Esophagus squamous epithelium (tissue), 4 donors: ENCODE measurements at regions not wholly inside any gene's neighbourhood (a gene's known extent, or its start where the extent isn't known, plus 50 kb on each side); places are given as distances from the start of the nearest gene placed in this dataset.

Experiments used
- POLR2A ChIP-seq, 4 donors: fragments of 450-650 bp; IDR thresholded peaks; one replicate each; pipeline ENCODE4 v1.6.1; 2017; ENCODE audit warnings: antibody characterized with exemption in 4 of 4, mild to moderate bottlenecking in 4 of 4, moderate library complexity in 3 of 4
- TF ChIP-seq, protein P1 (sequence below), 6 experiments: fragments of 450-650 bp in 4 of 6; fragments of 200-600 bp in 2 of 6; sonication (generic) in 2 of 6; IDR thresholded peaks; one replicate each; pipeline ENCODE4 v1.5.1; 2016 to 2019; ENCODE audit warnings: antibody characterized with exemption in 6 of 6, mild to moderate bottlenecking in 4 of 6, moderate library complexity in 4 of 6

DNA sequence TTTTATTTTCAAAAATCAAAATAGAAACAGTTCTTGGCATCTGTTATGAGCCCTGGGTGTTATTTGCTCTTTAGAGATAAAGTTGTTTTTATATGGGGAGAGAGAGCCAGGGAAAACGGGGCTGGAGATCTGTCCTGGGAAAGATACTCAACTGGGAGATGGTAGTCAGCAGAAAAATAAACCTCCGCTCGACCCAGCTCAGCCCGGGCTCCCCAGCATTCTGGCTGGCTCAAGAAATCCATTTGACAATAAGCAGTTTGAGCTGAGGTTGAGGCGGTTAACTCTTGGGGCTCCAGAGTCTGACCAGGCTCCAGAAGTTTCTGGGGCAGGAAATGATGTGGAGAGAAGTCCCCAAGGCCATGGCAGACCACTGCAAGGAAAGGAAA lies 151.9 kb downstream of the IRX5 start:
- no peak for TF ChIP-seq POLR2A (IDR thresholded peaks at IDR 0.05)
- TF ChIP-seq, protein P1, sequence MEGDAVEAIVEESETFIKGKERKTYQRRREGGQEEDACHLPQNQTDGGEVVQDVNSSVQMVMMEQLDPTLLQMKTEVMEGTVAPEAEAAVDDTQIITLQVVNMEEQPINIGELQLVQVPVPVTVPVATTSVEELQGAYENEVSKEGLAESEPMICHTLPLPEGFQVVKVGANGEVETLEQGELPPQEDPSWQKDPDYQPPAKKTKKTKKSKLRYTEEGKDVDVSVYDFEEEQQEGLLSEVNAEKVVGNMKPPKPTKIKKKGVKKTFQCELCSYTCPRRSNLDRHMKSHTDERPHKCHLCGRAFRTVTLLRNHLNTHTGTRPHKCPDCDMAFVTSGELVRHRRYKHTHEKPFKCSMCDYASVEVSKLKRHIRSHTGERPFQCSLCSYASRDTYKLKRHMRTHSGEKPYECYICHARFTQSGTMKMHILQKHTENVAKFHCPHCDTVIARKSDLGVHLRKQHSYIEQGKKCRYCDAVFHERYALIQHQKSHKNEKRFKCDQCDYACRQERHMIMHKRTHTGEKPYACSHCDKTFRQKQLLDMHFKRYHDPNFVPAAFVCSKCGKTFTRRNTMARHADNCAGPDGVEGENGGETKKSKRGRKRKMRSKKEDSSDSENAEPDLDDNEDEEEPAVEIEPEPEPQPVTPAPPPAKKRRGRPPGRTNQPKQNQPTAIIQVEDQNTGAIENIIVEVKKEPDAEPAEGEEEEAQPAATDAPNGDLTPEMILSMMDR (IDR thresholded peaks at IDR 0.05): no peak
